H9 (cell line): ENCODE measurements at regions not wholly inside any gene's neighbourhood (a gene's known extent, or its start where the extent isn't known, plus 50 kb on each side); places are given as distances from the start of the nearest gene placed in this dataset.

Experiments used
- DNase-seq: peaks from one replicate; pipeline ENCODE4 v3.0.0-alpha.2; 2017
- H2AFZ ChIP-seq: one replicate; pipeline ENCODE4 v1.6.1; 2013; ENCODE audit warnings: mild to moderate bottlenecking, low read length, control low read depth, moderate library complexity
- H2AK5ac ChIP-seq: 2 replicates; pipeline ENCODE4 v1.6.1; 2013; ENCODE audit warnings: low read length, control low read depth, mixed read lengths; ENCODE audit not compliant: insufficient read length
- H2BK120ac ChIP-seq: one replicate; pipeline ENCODE4 v1.6.1; 2013; ENCODE audit warnings: low read depth, mild to moderate bottlenecking, low read length, control low read depth, inconsistent platforms; ENCODE audit not compliant: poor library complexity, severe bottlenecking
- H2BK12ac ChIP-seq: 2 replicates; pipeline ENCODE4 v1.6.1; 2013; ENCODE audit warnings: low read length, control low read depth, mixed read lengths, low read depth; ENCODE audit not compliant: insufficient read length
- H2BK15ac ChIP-seq: 2 replicates; pipeline ENCODE4 v1.6.1; 2013; ENCODE audit warnings: low read depth, low read length, control low read depth
- H2BK20ac ChIP-seq: one replicate; pipeline ENCODE4 v1.6.1; 2013; ENCODE audit warnings: low read depth, mild to moderate bottlenecking, low read length, control low read depth, inconsistent platforms; ENCODE audit not compliant: poor library complexity, severe bottlenecking
- H2BK5ac ChIP-seq: 2 replicates; pipeline ENCODE4 v1.6.1; 2013; ENCODE audit warnings: low read length, control low read depth, mixed read lengths; ENCODE audit not compliant: insufficient read length
- H3K14ac ChIP-seq: 2 replicates; pipeline ENCODE4 v1.6.1; 2013; ENCODE audit warnings: low read length, control low read depth; ENCODE audit not compliant: insufficient read depth
- H3K18ac ChIP-seq: 2 replicates; pipeline ENCODE4 v1.6.1; 2013; ENCODE audit warnings: low read depth, mild to moderate bottlenecking, mixed read lengths, low read length, control low read depth; ENCODE audit not compliant: insufficient read length
- H3K23ac ChIP-seq: 2 replicates; pipeline ENCODE4 v1.6.1; 2013; ENCODE audit warnings: low read length, control low read depth, mixed read lengths, low read depth; ENCODE audit not compliant: insufficient read length
- H3K23me2 ChIP-seq: 2 replicates; pipeline ENCODE4 v1.6.1; 2013; ENCODE audit warnings: low read depth, mild to moderate bottlenecking, mixed read lengths, low read length, control low read depth; ENCODE audit not compliant: insufficient read length, poor library complexity, severe bottlenecking
- H3K27ac ChIP-seq: 2 replicates; pipeline ENCODE4 v1.5.1; 2013; ENCODE audit warnings: low read length, control low read depth, mixed read lengths, low read depth; ENCODE audit not compliant: insufficient read length
- H3K27me3 ChIP-seq: 2 replicates; pipeline ENCODE4 v1.6.1; 2013; ENCODE audit warnings: low read length, control low read depth, inconsistent platforms; ENCODE audit not compliant: insufficient read depth
- H3K4ac ChIP-seq: 2 replicates; pipeline ENCODE4 v1.6.1; 2013; ENCODE audit warnings: low read depth, mild to moderate bottlenecking, control low read depth, inconsistent platforms, low read length, moderate library complexity
- H3K4me1 ChIP-seq: 2 replicates; pipeline ENCODE4 v1.6.1; 2013; ENCODE audit warnings: low read length, control low read depth, inconsistent platforms; ENCODE audit not compliant: insufficient read depth
- H3K4me2 ChIP-seq: 2 replicates; pipeline ENCODE4 v1.6.1; 2013; ENCODE audit warnings: low read length, control low read depth, mixed read lengths; ENCODE audit not compliant: insufficient read length, insufficient read depth
- H3K56ac ChIP-seq: 2 replicates; pipeline ENCODE4 v1.6.1; 2013; ENCODE audit warnings: low read depth, mild to moderate bottlenecking, mixed read lengths, low read length, control low read depth; ENCODE audit not compliant: insufficient read length
- H3K79me1 ChIP-seq: 2 replicates; pipeline ENCODE4 v1.6.1; 2013; ENCODE audit warnings: low read depth, mild to moderate bottlenecking, moderate library complexity, low read length, control low read depth, inconsistent platforms; ENCODE audit not compliant: insufficient read depth, poor library complexity, severe bottlenecking
- H3K79me2 ChIP-seq: 2 replicates; pipeline ENCODE4 v1.6.1; 2013; ENCODE audit warnings: low read length, control low read depth, inconsistent platforms; ENCODE audit not compliant: insufficient read depth
- H3K9ac ChIP-seq: 2 replicates; pipeline ENCODE4 v1.6.1; 2013; ENCODE audit warnings: low read length, control low read depth, mixed read lengths; ENCODE audit not compliant: insufficient read length; ENCODE audit errors: extremely low read depth
- H3K9me3 ChIP-seq: one replicate; pipeline ENCODE4 v1.6.1; 2013; ENCODE audit warnings: low read depth, low read length, inconsistent platforms; ENCODE audit not compliant: control insufficient read depth
- H3T11ph ChIP-seq: one replicate; pipeline ENCODE4 v1.6.1; 2013; ENCODE audit warnings: mild to moderate bottlenecking, low read length, control low read depth, inconsistent platforms
- H4K20me1 ChIP-seq: one replicate; pipeline ENCODE4 v1.6.1; 2013; ENCODE audit not compliant: control insufficient read depth, insufficient read length, insufficient read depth
- H4K5ac ChIP-seq: 2 replicates; pipeline ENCODE4 v1.6.1; 2013; ENCODE audit warnings: low read depth, mild to moderate bottlenecking, mixed read lengths, low read length, control low read depth; ENCODE audit not compliant: insufficient read length
- H4K8ac ChIP-seq: replicated peaks from 2 replicates; pipeline ENCODE4 v1.6.1; 2013; ENCODE audit warnings: low read length, control low read depth, mixed read lengths, low read depth; ENCODE audit not compliant: insufficient read length
- H4K91ac ChIP-seq: 2 replicates; pipeline ENCODE4 v1.6.1; 2013; ENCODE audit warnings: low read depth, mild to moderate bottlenecking, moderate library complexity, mixed read lengths, low read length, control low read depth; ENCODE audit not compliant: insufficient read length
- H3K27ac Mint-ChIP-seq, 3 experiments: 2 replicates in 2 of 3; 3 replicates in 1 of 3; pipeline ENCODE4 v1.8.0; 2020 to 2021; ENCODE audit warnings: mixed read lengths in 3 of 3, mild to moderate bottlenecking in 1 of 3, moderate library complexity in 1 of 3
- H3K27me3 Mint-ChIP-seq: 2 replicates; pipeline ENCODE4 v1.8.0; 2021; ENCODE audit warnings: low read depth, mild to moderate bottlenecking, moderate library complexity, mixed read lengths
- H3K36me3 Mint-ChIP-seq, 3 experiments: 2 replicates in 2 of 3; 3 replicates in 1 of 3; pipeline ENCODE4 v1.8.0; 2020 to 2021; ENCODE audit warnings: low read depth in 3 of 3, mixed read lengths in 3 of 3; ENCODE audit not compliant: insufficient read depth in 1 of 3
- H3K4me1 Mint-ChIP-seq, 2 experiments: 2 replicates each; pipeline ENCODE4 v1.8.0; 2020; ENCODE audit warnings: mixed read lengths in 2 of 2
- H3K4me3 Mint-ChIP-seq, 2 experiments: 2 replicates in 1 of 2; 3 replicates in 1 of 2; pipeline ENCODE4 v1.8.0; 2020 to 2021; ENCODE audit warnings: mild to moderate bottlenecking in 2 of 2, mixed read lengths in 2 of 2, moderate library complexity in 1 of 2
- H3K9me3 Mint-ChIP-seq, 2 experiments: 2 replicates in 1 of 2; 3 replicates in 1 of 2; pipeline ENCODE4 v1.8.0; 2020; ENCODE audit warnings: mild to moderate bottlenecking in 2 of 2, mixed read lengths in 2 of 2, moderate library complexity in 1 of 2
- WGBS: extraction: QIAGEN DNeasy Blood & Tissue Kit; methylation state at CpG from one replicate; pipeline ENCODE4 v1.1.7; 2013; ENCODE audit warnings: missing lambda C conversion rate, low lambda C conversion rate, mixed read lengths; ENCODE audit not compliant: insufficient read length; ENCODE audit errors: extremely low coverage; 5-methylcytosine and 5-hydroxymethylcytosine counted together
- TF ChIP-seq, protein P1 (sequence below): fragments of 200-600 bp; sonication (generic); conservative IDR thresholded peaks from 3 replicates; pipeline ENCODE4 v1.8.0; 2021; ENCODE audit warnings: antibody characterized with exemption, mild to moderate bottlenecking

DNA sequence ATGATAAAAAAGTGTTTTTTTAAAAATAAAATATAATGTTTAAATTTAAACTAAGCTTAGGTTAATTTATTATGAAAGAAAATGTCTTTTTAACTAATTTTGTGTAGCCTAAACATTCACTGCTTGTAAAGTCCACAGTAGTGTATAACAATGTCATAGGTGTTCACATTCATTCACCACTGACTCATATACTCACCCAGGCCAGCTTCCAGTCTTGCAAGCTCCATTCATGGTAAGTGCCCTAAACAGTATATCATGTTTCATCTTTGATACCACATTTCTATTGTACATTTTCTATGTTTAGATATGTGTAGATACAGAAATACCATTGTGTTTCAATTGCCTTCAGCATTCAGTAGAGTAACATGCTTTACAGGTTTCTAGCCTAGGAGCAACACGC, 530.3 kb downstream of the EPHA5 start:
- Histone ChIP-seq H4K8ac (no peak overlapping the region), H2BK120ac (no peak overlapping the region), H3K27me3 (no peaks in the 10 kb centered on the region), H3K23me2 (no peaks in the 10 kb centered on the region), H3K79me2 (no peaks in the 10 kb centered on the region), H2BK12ac (no peak overlapping the region), H3K9ac (no peak overlapping the region), H3K9me3 (peaks cover 7% of the 10 kb centered on the region), H3K4me1 (no peaks in the 10 kb centered on the region), H4K91ac (no peak overlapping the region), H2BK15ac (no peak overlapping the region), H3K56ac (no peak overlapping the region), H3K27ac (no peak overlapping the region), H2AFZ (no peak overlapping the region), H2BK5ac (no peak overlapping the region), H3T11ph (no peak overlapping the region), H3K4me2 (no peak overlapping the region), H3K14ac (no peak overlapping the region), H3K4ac (no peak overlapping the region), H3K18ac (no peak overlapping the region), H4K5ac (no peak overlapping the region), H2BK20ac (no peak overlapping the region), H4K20me1 (no peaks in the 10 kb centered on the region), H3K23ac (no peak overlapping the region), H3K79me1 (no peaks in the 10 kb centered on the region), H2AK5ac (no peak overlapping the region)
- H3K9me3 Mint-ChIP-seq: peaks cover 24 to 33% of the 10 kb centered on the region in 2 experiments
- no peak overlapping the region for H3K27ac Mint-ChIP-seq
- no peaks in the 10 kb centered on the region for H3K4me1 Mint-ChIP-seq
- H3K27me3 Mint-ChIP-seq: no peaks in the 10 kb centered on the region; the same call in 1 of the 2 replicates
- no CpG with 5 or more reads among the region's 1 CpG for WGBS
- no peak for DNase-seq
- peaks cover 9 to 23% (median 22%) of the 10 kb centered on the region in 3 experiments for H3K36me3 Mint-ChIP-seq
- H3K4me3 Mint-ChIP-seq: no peak overlapping the region
- TF ChIP-seq, protein P1, sequence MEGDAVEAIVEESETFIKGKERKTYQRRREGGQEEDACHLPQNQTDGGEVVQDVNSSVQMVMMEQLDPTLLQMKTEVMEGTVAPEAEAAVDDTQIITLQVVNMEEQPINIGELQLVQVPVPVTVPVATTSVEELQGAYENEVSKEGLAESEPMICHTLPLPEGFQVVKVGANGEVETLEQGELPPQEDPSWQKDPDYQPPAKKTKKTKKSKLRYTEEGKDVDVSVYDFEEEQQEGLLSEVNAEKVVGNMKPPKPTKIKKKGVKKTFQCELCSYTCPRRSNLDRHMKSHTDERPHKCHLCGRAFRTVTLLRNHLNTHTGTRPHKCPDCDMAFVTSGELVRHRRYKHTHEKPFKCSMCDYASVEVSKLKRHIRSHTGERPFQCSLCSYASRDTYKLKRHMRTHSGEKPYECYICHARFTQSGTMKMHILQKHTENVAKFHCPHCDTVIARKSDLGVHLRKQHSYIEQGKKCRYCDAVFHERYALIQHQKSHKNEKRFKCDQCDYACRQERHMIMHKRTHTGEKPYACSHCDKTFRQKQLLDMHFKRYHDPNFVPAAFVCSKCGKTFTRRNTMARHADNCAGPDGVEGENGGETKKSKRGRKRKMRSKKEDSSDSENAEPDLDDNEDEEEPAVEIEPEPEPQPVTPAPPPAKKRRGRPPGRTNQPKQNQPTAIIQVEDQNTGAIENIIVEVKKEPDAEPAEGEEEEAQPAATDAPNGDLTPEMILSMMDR: no peak
